Stimulated activated CD4-positive, alpha-beta T cell treated with anti-CD3 and anti-CD28 coated beads, TNF-alpha, amount 100 ng/mL, for 1 hour (primary cell): ENCODE measurements at regions not wholly inside any gene's neighbourhood (a gene's known extent, or its start where the extent isn't known, plus 50 kb on each side); places are given as distances from the start of the nearest gene placed in this dataset.

Experiments used
- DNase-seq, 3 donors: peaks; one replicate each; pipeline ENCODE4 v3.0.0-alpha.2; 2020; ENCODE audit warnings: low read depth in 3 of 3, low spot score in 1 of 3

GRCh38 chr13:31049833-31050232, 111.9 kb downstream of the HSPH1 start:
- no peak for DNase-seq

- no peak for DNase-seq
Measured at GRCh38 chr13:31049083-31049482, 112.6 kb downstream of the HSPH1 start.

GRCh38 chr13:31048521-31048920, 113.2 kb downstream of the HSPH1 start:
- DNase-seq: no peak

DNA sequence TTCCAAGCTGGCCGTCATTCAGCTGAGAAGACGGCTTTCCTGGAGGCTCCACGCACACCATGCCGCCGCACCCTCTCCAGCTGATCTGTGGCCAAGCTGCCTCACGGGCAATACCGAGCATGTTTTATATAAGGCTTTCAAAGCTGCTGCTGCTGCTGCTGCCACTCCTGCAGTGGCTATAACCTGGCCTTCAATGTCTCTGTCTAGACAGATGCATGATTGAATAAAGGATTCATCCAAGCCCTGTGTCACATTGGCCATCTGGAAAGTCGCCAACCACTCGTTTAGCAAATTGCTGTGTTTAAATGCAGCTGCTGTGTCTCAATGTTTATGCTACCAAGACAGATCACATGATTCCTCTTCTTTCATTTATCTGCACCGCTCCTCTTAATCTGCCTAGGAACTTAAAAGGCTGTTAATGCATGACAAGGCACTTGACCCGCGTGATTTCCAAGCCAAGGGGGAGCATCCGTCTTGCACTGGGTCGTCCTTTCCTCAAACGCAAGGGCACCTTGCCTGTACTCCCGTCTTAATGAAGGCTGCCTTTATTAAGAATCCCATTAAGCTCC, 114.3 kb downstream of the TEX26 start:
- no peak for DNase-seq

GRCh38 chr13:31045286-31046081, 113.0 kb downstream of the TEX26 start:
- peak; percentile 55 to 61 (median 57) for DNase-seq

GRCh38 chr13:31044364-31045285, 112.2 kb downstream of the TEX26 start:
- DNase-seq: peak; percentile 62 to 68 (median 63)

DNA sequence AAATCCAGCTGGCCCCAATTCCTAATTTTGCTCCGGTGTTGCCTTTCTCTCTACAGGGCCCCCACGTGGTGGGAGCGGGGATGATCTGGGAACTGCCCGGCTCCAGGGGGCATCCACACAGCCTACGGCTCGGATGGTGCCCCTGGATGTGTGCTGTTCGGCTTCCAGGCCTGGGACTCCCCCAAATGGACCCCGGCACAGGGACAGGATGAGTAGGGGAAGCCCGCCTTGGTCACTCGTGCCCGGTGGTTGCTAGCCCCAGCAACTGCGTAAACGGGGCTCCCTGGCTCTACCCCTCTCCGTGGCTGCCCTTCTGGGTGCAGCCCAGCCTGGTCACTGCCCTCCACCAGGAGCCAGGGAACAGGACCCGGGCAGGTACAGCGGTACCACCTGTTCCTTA, 111.5 kb downstream of the TEX26 start:
- no peak for DNase-seq

DNA sequence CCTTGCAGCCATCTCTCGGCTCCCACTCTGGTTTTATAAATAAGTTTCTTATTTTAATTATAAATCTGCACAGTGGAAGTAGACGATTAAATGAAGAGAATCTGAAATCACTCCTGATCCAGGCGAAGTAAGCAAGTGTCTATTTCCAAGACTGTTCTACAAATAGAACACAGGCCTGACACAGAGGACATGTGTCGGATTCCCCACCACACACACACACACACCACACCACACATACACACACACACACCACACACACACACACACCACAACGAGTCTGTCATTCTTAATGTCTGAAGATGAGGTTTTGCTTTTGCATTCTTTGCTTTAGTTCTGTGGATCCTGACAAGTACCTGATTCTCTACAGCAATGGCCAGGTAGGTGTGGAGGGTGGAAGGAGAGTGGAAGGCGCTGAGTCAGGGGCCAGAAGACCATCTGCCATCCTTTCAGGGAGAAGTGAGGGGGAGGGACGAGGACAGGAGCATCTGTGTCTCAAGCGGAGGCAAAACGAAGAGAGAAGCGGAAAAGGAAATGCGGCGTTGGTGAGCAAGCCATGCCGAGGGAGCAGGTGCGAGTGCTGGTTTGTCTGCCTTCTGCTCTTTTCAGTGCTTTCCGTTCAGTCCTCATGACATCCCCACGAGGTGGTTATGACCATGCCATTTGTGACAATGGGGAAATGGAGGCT, 110.2 kb downstream of the TEX26 start:
- no peak for DNase-seq

DNA sequence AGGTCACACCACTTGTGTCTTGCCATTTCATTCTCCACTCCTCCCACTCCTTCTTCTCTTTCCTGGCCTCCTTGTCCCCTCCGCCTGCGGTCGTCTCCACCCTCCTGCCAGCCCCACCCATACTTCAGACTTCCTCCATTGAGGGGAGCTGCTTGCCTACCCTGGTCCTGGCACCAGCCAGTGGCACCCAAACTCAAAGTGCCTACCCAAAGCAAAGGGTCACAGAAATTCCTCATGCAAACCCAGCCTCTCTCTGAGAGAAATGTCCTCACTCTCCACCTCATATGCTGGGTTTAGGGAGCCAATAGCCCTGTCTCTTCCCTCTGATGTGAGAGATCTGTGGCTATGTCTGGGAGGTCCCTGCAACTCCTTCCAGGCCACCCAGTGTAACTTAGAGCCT, 109.6 kb downstream of the TEX26 start:
- DNase-seq: no peak

- no peak for DNase-seq
Measured at GRCh38 chr13:31038834-31039552, 106.5 kb downstream of the TEX26 start.

DNA sequence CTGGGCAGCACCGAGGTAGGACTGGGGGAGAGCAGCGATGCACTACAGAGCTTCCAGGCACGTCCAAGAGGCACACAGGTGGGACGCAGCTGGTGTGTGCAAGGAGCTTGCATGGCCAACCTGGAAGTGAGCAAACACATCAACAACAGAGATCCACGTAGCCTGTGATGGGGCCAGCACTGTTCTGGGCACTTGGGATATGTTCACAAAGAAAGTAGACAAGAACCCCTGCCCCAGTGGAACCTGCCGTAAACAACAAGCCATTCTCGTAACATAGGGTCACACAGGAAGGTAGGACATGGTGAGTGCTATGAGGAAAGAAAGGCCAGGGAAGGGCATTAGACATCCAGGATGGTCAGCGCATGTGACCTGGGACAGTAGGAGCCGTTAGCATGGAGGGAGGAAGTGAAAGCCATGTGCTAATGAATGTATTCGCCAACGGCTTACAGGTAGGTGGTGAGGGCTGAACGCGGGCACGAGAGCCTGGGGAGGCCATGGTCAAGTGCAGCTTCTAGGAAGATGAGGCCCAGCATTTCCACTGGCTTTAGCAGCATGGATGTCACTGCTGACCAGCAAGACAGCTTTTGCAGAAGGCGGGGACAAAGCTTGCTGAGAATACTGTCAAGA, 105.5 kb downstream of the TEX26 start:
- no peak for DNase-seq

GRCh38 chr13:31036731-31037695, 104.6 kb downstream of the TEX26 start:
- no peak for DNase-seq

DNA sequence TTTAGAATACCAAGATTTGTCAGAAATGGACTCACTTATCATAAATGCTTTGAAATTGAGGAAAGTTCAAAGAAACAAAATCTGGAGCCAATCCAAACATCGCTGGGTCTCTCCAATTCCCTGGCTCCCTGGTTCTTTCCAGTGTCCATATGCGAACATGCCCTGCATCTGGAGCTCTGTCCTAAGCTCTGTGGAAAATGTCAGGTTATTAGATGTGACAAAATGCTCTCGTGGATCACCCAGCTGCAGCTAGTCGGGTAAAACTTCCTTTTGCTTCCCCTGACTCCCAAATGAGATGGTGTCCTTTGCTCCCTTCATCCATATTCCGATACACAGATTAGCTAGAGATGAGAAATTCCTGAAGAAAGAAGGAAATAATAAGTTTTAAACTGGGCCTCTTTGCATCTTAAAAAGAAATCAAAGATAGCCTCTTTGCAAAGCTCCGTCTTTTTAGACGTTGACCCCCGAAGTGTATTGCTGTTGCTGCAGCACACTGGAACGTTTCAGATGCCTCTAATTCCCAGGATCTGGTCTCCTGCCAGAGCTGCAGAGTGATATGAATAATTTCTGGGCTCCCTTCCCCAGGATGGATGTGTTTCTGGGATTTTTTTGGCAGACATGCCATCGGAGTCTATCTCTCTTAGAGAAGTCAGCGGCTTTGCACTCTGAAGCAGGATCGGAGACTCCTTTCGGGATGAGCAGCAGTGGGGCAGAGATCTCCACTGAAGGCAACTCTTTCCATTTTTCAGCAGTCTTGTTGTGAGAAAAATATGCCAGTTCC, 102.9 kb downstream of the TEX26 start:
- no peak for DNase-seq

GRCh38 chr13:31032528-31033113, 100.2 kb downstream of the TEX26 start:
- no peak for DNase-seq

DNA sequence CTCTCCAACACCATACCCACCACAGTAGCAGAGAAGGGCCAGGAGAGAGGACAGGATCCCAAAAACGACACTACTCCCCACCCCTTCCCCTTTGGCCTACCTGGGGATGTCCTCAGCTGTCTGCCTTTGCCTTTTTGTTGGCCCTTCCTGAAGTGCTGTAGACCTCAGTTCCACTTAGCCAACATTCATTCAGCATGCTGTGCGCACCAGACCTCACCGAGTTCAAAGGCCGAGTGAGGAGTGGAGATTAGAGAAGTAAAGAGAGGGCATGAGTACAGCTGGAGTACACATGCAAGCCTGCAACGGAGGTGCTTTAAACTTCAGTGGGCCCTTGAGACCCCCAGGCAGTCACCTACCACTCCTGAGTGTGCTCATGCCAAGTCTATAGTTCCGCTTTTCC, 99.0 kb downstream of the TEX26 start:
- DNase-seq: no peak

DNA sequence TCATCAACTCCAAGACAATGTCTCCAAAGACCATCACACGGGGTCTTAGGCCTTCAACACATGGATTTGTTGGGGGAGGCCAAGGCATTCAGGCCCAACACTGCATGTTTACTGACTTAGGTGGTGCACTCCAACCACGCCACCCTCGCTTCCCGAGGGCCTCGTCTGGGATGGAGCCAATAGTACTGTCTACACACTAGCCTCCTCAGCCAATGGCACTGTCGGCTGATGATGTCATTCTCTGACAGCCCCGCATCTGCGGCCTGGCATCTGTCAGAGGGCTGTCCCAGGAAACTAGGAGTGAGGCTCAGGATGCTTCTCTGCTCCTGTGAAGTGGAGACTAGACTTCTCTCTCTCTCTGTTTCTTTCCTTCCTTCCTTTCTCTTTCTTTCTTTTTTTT, 96.6 kb downstream of the TEX26 start:
- no peak for DNase-seq

GRCh38 chr13:31027136-31027535, 94.7 kb downstream of the TEX26 start:
- DNase-seq: no peak
